GM06990 (cell line): ENCODE measurements at regions not wholly inside any gene's neighbourhood (a gene's known extent, or its start where the extent isn't known, plus 50 kb on each side); places are given as distances from the start of the nearest gene placed in this dataset.

ENCODE experiments used
- DNase-seq: peaks from one replicate; pipeline ENCODE4 v3.0.0-alpha.2; 2011; ENCODE audit not compliant: insufficient read length; ENCODE audit errors: extremely low read depth
- H3K27me3 ChIP-seq: replicated peaks from 2 replicates; pipeline ENCODE4 v1.6.0; 2011; ENCODE audit warnings: low read length; ENCODE audit not compliant: control insufficient read depth, insufficient read depth
- H3K36me3 ChIP-seq: 2 replicates; pipeline ENCODE4 v1.5.1; 2011; ENCODE audit warnings: low read length; ENCODE audit not compliant: control insufficient read depth, insufficient read depth
- H3K4me3 ChIP-seq: replicated peaks from 2 replicates; pipeline ENCODE4 v1.5.1; 2011; ENCODE audit warnings: low read depth, mild to moderate bottlenecking, control low read depth, low read length
- CTCF ChIP-seq: IDR thresholded peaks from 2 replicates; pipeline ENCODE4 v1.5.1; 2011; ENCODE audit warnings: low read length, control low read depth, mild to moderate bottlenecking, inconsistent platforms; ENCODE audit not compliant: insufficient read depth, poor library complexity, severe bottlenecking

- DNase-seq, result peak; percentile 45
- H3K36me3 ChIP-seq, result peaks cover 4% of the 10 kb centered on the region
- no peak for TF ChIP-seq CTCF
- no peak overlapping the region for H3K4me3 ChIP-seq
- no peaks in the 10 kb centered on the region for H3K27me3 ChIP-seq
Measured at GRCh38 chr2:196289000-196289399, 117.6 kb upstream of the STK17B start.

GRCh38 chr2:196290136-196290535 lies 118.8 kb upstream of the STK17B start:
- Histone ChIP-seq H3K4me3 (no peak overlapping the region), H3K27me3 (no peaks in the 10 kb centered on the region), H3K36me3 (peaks cover 4% of the 10 kb centered on the region)
- TF ChIP-seq CTCF, result no peak
- DNase-seq, result no peak

GRCh38 chr2:196290569-196290968 lies 119.2 kb upstream of the STK17B start:
- Histone ChIP-seq H3K36me3 (peaks cover 4% of the 10 kb centered on the region), H3K27me3 (no peaks in the 10 kb centered on the region), H3K4me3 (no peak overlapping the region)
- TF ChIP-seq CTCF, result no peak
- DNase-seq, result no peak

GRCh38 chr2:196291426-196291825 lies 120.0 kb upstream of the STK17B start:
- no peak for TF ChIP-seq CTCF
- H3K36me3 ChIP-seq, result peaks cover 3% of the 10 kb centered on the region
- H3K27me3 ChIP-seq, result no peaks in the 10 kb centered on the region
- no peak for DNase-seq
- no peak overlapping the region for H3K4me3 ChIP-seq

- H3K4me3 ChIP-seq, result no peak overlapping the region
- no peak for DNase-seq
Measured at GRCh38 chr2:196291873-196292800, 120.8 kb upstream of the STK17B start.

More at GRCh38 chr2:196291873-196292800, 120.8 kb upstream of the STK17B start:
- TF ChIP-seq CTCF, result no peak
- Histone ChIP-seq H3K36me3 (peaks cover 3% of the 10 kb centered on the region), H3K27me3 (no peaks in the 10 kb centered on the region)
